CD14-positive monocyte (primary cell): ENCODE measurements at regions not wholly inside any gene's neighbourhood (a gene's known extent, or its start where the extent isn't known, plus 50 kb on each side); places are given as distances from the start of the nearest gene placed in this dataset.

Experiments used
- DNase-seq, 3 donors: peaks; one replicate each; pipeline ENCODE4 v3.0.0-alpha.2; 2011 to 2022
- H2AFZ ChIP-seq: 2 replicates; pipeline ENCODE4 v1.6.0; 2012; ENCODE audit warnings: mild to moderate bottlenecking, low read depth, low read length, inconsistent platforms; ENCODE audit not compliant: insufficient read depth, poor library complexity, severe bottlenecking
- H3K27ac ChIP-seq, 2 donors: 1 replicate in 1 of 2; 2 replicates in 1 of 2; pipeline ENCODE4 v1.5.1; 2012 to 2013; ENCODE audit warnings: low read length in 2 of 2, control low read depth in 1 of 2, inconsistent platforms in 1 of 2, low read depth in 1 of 2, mild to moderate bottlenecking in 1 of 2
- H3K27me3 ChIP-seq, 2 donors: one replicate each; pipeline versions ENCODE4 v1.6.0 to v1.6.1; 2011 to 2013; ENCODE audit warnings: low read length in 2 of 2; ENCODE audit not compliant: control insufficient read depth in 2 of 2, insufficient read depth in 2 of 2
- H3K36me3 ChIP-seq, 2 donors: replicated peaks in 1 of 2; 1 replicate in 1 of 2; 2 replicates in 1 of 2; pipeline versions ENCODE4 v1.5.1 to v1.6.1; 2012 to 2013; ENCODE audit warnings: low read length in 2 of 2, control low read depth in 1 of 2, inconsistent platforms in 1 of 2, mild to moderate bottlenecking in 1 of 2; ENCODE audit not compliant: insufficient read depth in 2 of 2, control insufficient read depth in 1 of 2
- H3K4me1 ChIP-seq, 2 donors: 1 replicate in 1 of 2; 2 replicates in 1 of 2; pipeline versions ENCODE4 v1.5.1 to v1.6.1; 2012 to 2013; ENCODE audit warnings: low read length in 2 of 2, control low read depth in 1 of 2, inconsistent platforms in 1 of 2, mild to moderate bottlenecking in 1 of 2, moderate library complexity in 1 of 2; ENCODE audit not compliant: insufficient read depth in 2 of 2, control insufficient read depth in 1 of 2
- H3K4me2 ChIP-seq: replicated peaks from 2 replicates; pipeline ENCODE3; 2012; ENCODE audit warnings: low read length, moderate library complexity, mild to moderate bottlenecking; ENCODE audit not compliant: poor library complexity, severe bottlenecking; ENCODE audit errors: extremely low read depth
- H3K4me3 ChIP-seq, 3 experiments: fragments of 200-600 bp in 1 of 3; sonication (generic) in 1 of 3; replicated peaks in 1 of 3; 1 replicate in 2 of 3; 2 replicates in 1 of 3; pipeline ENCODE4 v1.5.1; 2011 to 2013; ENCODE audit warnings: low read length in 3 of 3, mild to moderate bottlenecking in 3 of 3, control low read depth in 2 of 3, low read depth in 2 of 3, inconsistent platforms in 1 of 3, moderate library complexity in 1 of 3
- H3K79me2 ChIP-seq: 2 replicates; pipeline ENCODE4 v1.6.0; 2012; ENCODE audit warnings: mild to moderate bottlenecking, control low read depth, inconsistent platforms, low read length, moderate library complexity; ENCODE audit not compliant: insufficient read depth
- H3K9ac ChIP-seq: 2 replicates; pipeline ENCODE4 v1.6.0; 2017; ENCODE audit warnings: low read length, mild to moderate bottlenecking; ENCODE audit not compliant: insufficient read depth, poor library complexity, severe bottlenecking
- H3K9me3 ChIP-seq, 2 donors: replicated peaks in 1 of 2; 1 replicate in 1 of 2; 2 replicates in 1 of 2; pipeline versions ENCODE4 v1.5.1 to v1.6.1; 2012 to 2013; ENCODE audit warnings: low read length in 2 of 2, control low read depth in 1 of 2; ENCODE audit not compliant: control insufficient read depth in 1 of 2, insufficient read depth in 1 of 2
- H4K20me1 ChIP-seq: 2 replicates; pipeline ENCODE4 v1.6.0; 2012; ENCODE audit warnings: mild to moderate bottlenecking, low read length, control low read depth, moderate library complexity; ENCODE audit not compliant: insufficient read depth
- H3K27ac Mint-ChIP-seq, 7 donors: one replicate each; pipeline ENCODE4 v1.8.0; 2020; ENCODE audit warnings: mild to moderate bottlenecking in 7 of 7, mixed read lengths in 7 of 7, moderate library complexity in 6 of 7, inconsistent platforms in 2 of 7
- H3K27me3 Mint-ChIP-seq, 3 donors: one replicate each; pipeline ENCODE4 v1.8.0; 2021 to 2022; ENCODE audit warnings: low read depth in 3 of 3, mild to moderate bottlenecking in 3 of 3, mixed read lengths in 3 of 3, moderate library complexity in 3 of 3, inconsistent platforms in 1 of 3
- H3K36me3 Mint-ChIP-seq, 2 donors: one replicate each; pipeline ENCODE4 v1.8.0; 2020; ENCODE audit warnings: mixed read lengths in 2 of 2, inconsistent platforms in 1 of 2, mild to moderate bottlenecking in 1 of 2
- H3K4me1 Mint-ChIP-seq: one replicate; pipeline ENCODE4 v1.8.0; 2020; ENCODE audit warnings: mild to moderate bottlenecking, mixed read lengths
- H3K4me3 Mint-ChIP-seq, 2 donors: one replicate each; pipeline ENCODE4 v1.8.0; 2020; ENCODE audit warnings: mild to moderate bottlenecking in 2 of 2, mixed read lengths in 2 of 2, moderate library complexity in 1 of 2
- H3K9me3 Mint-ChIP-seq, 7 donors: one replicate each; pipeline ENCODE4 v1.8.0; 2020 to 2022; ENCODE audit warnings: mixed read lengths in 7 of 7, mild to moderate bottlenecking in 6 of 7, moderate library complexity in 6 of 7, inconsistent platforms in 2 of 7
- CTCF ChIP-seq: fragments of 200-600 bp; IDR thresholded peaks from one replicate; pipeline ENCODE4 v1.8.0; 2022; ENCODE audit warnings: antibody characterized with exemption, mild to moderate bottlenecking
- WGBS: methylation state at CpG from one replicate; pipeline ENCODE4 v1.1.5; 2013; ENCODE audit warnings: missing lambda C conversion rate; ENCODE audit not compliant: insufficient coverage; 5-methylcytosine and 5-hydroxymethylcytosine counted together
- intact Hi-C, 2 donors: fragments of 100-400 bp; cut with micrococcal nuclease; formaldehyde crosslinking; loops; one replicate each; pipeline versions ENCODE4 v1.15.0 to v1.15.1; 2023

- no peaks in the 10 kb centered on the region for H4K20me1 ChIP-seq
- Mint-ChIP-seq H3K27me3 (peaks cover 2 to 15% (median 4%) of the 10 kb centered on the region in 3 donors), H3K9me3 (peaks cover 17 to 24% (median 22%) of the 10 kb centered on the region in 7 donors), H3K27ac (no peak overlapping the region), H3K4me1 (peaks cover 5% of the 10 kb centered on the region), H3K4me3 (no peak overlapping the region), H3K36me3 (peaks cover 0 to 5% of the 10 kb centered on the region in 2 donors)
- TF ChIP-seq CTCF, result no peak
- intact Hi-C loops, result no loop called here
- H3K9me3 ChIP-seq, result peaks cover 15 to 22% of the 10 kb centered on the region in 2 donors
- no peak overlapping the region for H3K4me3 ChIP-seq
- no peak overlapping the region for H3K9ac ChIP-seq
- H3K4me1 ChIP-seq, result peaks cover 3 to 4% of the 10 kb centered on the region in 2 donors
- 85% methylated on average over 4 of the region's 5 CpGs for WGBS
- H3K27me3 ChIP-seq, result no peaks in the 10 kb centered on the region
- H3K27ac ChIP-seq, result no peak overlapping the region
- no peaks in the 10 kb centered on the region for H3K79me2 ChIP-seq
- no peak overlapping the region for H3K4me2 ChIP-seq
- H3K36me3 ChIP-seq, result no peaks in the 10 kb centered on the region
- DNase-seq, result no peak
- H2AFZ ChIP-seq, result no peak overlapping the region
Observed at GRCh38 chr15:69551391-69552056, 98.9 kb downstream of the RPLP1 start.

- Mint-ChIP-seq H3K36me3 (peaks cover 0 to 5% of the 10 kb centered on the region in 2 donors), H3K4me1 (no peaks in the 10 kb centered on the region), H3K27ac (no peak overlapping the region), H3K9me3 (peaks cover 17 to 24% (median 22%) of the 10 kb centered on the region in 7 donors), H3K27me3 (peaks cover 2 to 15% (median 5%) of the 10 kb centered on the region in 3 donors), H3K4me3 (no peak overlapping the region)
- Histone ChIP-seq H3K4me2 (no peak overlapping the region), H4K20me1 (no peaks in the 10 kb centered on the region), H3K27me3 (no peaks in the 10 kb centered on the region), H2AFZ (no peak overlapping the region), H3K9ac (no peak overlapping the region), H3K27ac (no peak overlapping the region), H3K79me2 (no peaks in the 10 kb centered on the region), H3K9me3 (peaks cover 15 to 22% of the 10 kb centered on the region in 2 donors), H3K36me3 (no peaks in the 10 kb centered on the region), H3K4me3 (no peak overlapping the region), H3K4me1 (no peaks in the 10 kb centered on the region)
- 90% methylated on average over 4 of the region's 10 CpGs for WGBS
- DNase-seq, result no peak
- intact Hi-C loops, result no loop called here
- TF ChIP-seq CTCF, result no peak
Observed at GRCh38 chr15:69552057-69552815, 99.6 kb downstream of the RPLP1 start.
